ENCODE measurements at regions not wholly inside any gene's neighbourhood (a gene's known extent, or its start where the extent isn't known, plus 50 kb on each side); places are given as distances from the start of the nearest gene placed in this dataset.
"Not testable (repeated sequence)": the region's sequence is repeated elsewhere in the genome, so short reads cannot be mapped to it uniquely, and the experiment has no call there.

DNA sequence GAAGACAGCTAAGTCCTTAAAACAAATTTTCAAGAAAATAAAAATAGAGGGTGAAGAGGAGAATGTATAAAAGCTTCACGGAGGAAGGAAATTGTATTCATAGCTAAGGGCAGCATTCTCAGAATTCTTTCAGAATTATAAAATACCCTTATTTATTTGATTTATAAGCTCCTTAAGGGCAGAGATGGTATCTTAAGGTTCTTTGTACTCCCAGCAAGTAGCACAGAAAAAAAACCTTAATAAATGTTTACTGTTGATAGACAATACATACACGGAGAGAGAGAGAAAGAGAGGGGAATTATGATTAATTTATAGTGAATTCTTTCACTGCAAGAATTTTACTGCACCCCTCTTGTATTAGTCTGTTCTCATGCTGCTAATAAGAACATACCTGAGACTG lies 375.6 kb upstream of the CCDC54 start:
- Mint-ChIP-seq H3K27ac (ENCODE audit: unreplicated experiment) (no peak overlapping the region), H3K36me3 (ENCODE audit: low read depth, unreplicated experiment) (no peaks in the 10 kb centered on the region), H3K4me3 (ENCODE audit: unreplicated experiment) (no peak overlapping the region), H3K9me3 (ENCODE audit: unreplicated experiment) (no peaks in the 10 kb centered on the region), H3K4me1 (ENCODE audit: unreplicated experiment) (no peaks in the 10 kb centered on the region), H3K27me3 (ENCODE audit: unreplicated experiment) (no peaks in the 10 kb centered on the region)
- DNase-seq (ENCODE audit: low spot score) = no peak
- TF ChIP-seq, protein P1, sequence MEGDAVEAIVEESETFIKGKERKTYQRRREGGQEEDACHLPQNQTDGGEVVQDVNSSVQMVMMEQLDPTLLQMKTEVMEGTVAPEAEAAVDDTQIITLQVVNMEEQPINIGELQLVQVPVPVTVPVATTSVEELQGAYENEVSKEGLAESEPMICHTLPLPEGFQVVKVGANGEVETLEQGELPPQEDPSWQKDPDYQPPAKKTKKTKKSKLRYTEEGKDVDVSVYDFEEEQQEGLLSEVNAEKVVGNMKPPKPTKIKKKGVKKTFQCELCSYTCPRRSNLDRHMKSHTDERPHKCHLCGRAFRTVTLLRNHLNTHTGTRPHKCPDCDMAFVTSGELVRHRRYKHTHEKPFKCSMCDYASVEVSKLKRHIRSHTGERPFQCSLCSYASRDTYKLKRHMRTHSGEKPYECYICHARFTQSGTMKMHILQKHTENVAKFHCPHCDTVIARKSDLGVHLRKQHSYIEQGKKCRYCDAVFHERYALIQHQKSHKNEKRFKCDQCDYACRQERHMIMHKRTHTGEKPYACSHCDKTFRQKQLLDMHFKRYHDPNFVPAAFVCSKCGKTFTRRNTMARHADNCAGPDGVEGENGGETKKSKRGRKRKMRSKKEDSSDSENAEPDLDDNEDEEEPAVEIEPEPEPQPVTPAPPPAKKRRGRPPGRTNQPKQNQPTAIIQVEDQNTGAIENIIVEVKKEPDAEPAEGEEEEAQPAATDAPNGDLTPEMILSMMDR (IDR thresholded peaks at IDR 0.05; ENCODE audit: unreplicated experiment) = no peak

DNA sequence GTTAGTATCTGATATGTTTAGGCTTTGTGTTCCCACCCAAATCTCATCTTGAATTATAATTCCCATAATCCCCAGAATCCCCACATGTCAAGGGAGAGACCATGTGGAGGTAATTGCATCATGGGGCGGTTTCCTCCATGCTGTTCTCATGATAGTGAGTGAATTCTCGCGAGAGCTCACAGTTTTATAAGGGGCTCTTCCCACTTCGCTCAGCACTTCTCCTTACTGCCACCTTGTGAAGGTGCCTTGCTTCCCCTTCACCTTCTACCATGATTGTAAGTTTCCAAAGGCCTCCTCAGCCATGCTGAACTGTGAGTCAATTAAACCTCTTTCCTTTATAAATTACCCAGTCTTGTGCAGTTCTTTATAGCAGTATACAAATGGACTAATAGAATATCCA lies 371.9 kb upstream of the CCDC54 start:
- H3K27ac Mint-ChIP-seq (ENCODE audit: unreplicated experiment); DNase-seq (ENCODE audit: low spot score); H3K36me3 Mint-ChIP-seq (ENCODE audit: low read depth, unreplicated experiment); H3K27me3 Mint-ChIP-seq (ENCODE audit: unreplicated experiment); H3K9me3 Mint-ChIP-seq (ENCODE audit: unreplicated experiment); H3K4me3 Mint-ChIP-seq (ENCODE audit: unreplicated experiment); H3K4me1 Mint-ChIP-seq (ENCODE audit: unreplicated experiment): not testable (repeated sequence)

GRCh38 chr3:107008213-107008612 lies 369.0 kb upstream of the CCDC54 start:
- no peak overlapping the region for H3K27ac Mint-ChIP-seq (ENCODE audit: unreplicated experiment)
- no peaks in the 10 kb centered on the region for H3K36me3 Mint-ChIP-seq (ENCODE audit: low read depth, unreplicated experiment)
- no peak for DNase-seq (ENCODE audit: low spot score)
- H3K27me3 Mint-ChIP-seq (ENCODE audit: unreplicated experiment) = no peaks in the 10 kb centered on the region
- TF ChIP-seq, protein P1 (IDR thresholded peaks at IDR 0.05; ENCODE audit: unreplicated experiment) = no peak
- H3K4me3 Mint-ChIP-seq (ENCODE audit: unreplicated experiment) = no peak overlapping the region
- no peaks in the 10 kb centered on the region for H3K9me3 Mint-ChIP-seq (ENCODE audit: unreplicated experiment)
- H3K4me1 Mint-ChIP-seq (ENCODE audit: unreplicated experiment) = no peaks in the 10 kb centered on the region

DNA sequence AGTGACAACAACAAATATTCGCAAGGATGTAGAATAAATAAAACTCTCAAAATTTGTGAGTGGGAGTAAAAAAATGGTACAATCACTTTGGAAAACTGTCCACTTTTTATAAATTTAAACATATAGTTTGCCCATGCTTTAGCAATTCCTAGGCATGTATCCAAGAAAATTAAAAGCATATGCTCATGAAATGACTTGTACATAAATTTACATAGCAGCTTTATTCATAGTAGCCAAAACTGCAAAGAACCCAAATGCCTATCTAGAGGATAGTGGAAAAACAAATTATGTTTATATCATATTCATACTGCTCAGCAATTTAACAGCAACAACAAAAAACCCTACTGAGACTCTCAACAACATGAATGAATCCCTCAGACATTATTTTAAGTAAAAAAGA lies 363.6 kb upstream of the CCDC54 start:
- TF ChIP-seq, protein P1 (IDR thresholded peaks at IDR 0.05; ENCODE audit: unreplicated experiment) = no peak
- no peak overlapping the region for H3K27ac Mint-ChIP-seq (ENCODE audit: unreplicated experiment)

DNA sequence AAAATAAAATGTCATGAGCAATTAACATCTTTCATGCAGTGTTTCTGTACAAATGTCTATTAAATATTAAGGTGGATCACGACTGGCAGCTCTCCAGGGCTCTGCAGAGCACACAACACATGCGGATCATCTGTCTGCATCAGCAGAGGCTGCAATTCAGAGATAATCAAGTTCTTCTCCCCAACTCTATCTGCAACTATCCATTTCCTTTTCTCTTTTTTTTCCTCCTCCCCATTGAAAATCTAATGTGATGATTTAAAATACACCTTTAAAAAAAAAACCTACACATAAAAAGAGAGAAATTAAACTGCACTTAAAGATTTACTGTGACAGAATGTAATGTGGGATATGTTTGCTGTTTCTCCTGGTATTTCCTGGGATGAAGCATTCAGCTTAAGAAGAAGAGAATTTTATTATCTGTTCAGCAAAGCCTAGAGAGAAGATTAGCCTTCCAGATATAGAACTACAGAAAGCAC lies 352.6 kb upstream of the CCDC54 start:
- Mint-ChIP-seq H3K4me3 (ENCODE audit: unreplicated experiment) (no peak overlapping the region), H3K36me3 (ENCODE audit: low read depth, unreplicated experiment) (no peaks in the 10 kb centered on the region), H3K27ac (ENCODE audit: unreplicated experiment) (no peak overlapping the region), H3K27me3 (ENCODE audit: unreplicated experiment) (no peaks in the 10 kb centered on the region), H3K9me3 (ENCODE audit: unreplicated experiment) (peaks cover 4% of the 10 kb centered on the region), H3K4me1 (ENCODE audit: unreplicated experiment) (peaks cover 3% of the 10 kb centered on the region)
- DNase-seq (ENCODE audit: low spot score) = no peak
- TF ChIP-seq, protein P1 (IDR thresholded peaks at IDR 0.05; ENCODE audit: unreplicated experiment) = no peak

More for the DNA sequence above, 363.6 kb upstream of the CCDC54 start:
- Mint-ChIP-seq H3K4me3 (ENCODE audit: unreplicated experiment) (no peak overlapping the region), H3K4me1 (ENCODE audit: unreplicated experiment) (no peaks in the 10 kb centered on the region), H3K36me3 (ENCODE audit: low read depth, unreplicated experiment) (no peaks in the 10 kb centered on the region), H3K9me3 (ENCODE audit: unreplicated experiment) (no peaks in the 10 kb centered on the region), H3K27me3 (ENCODE audit: unreplicated experiment) (no peaks in the 10 kb centered on the region)
- no peak for DNase-seq (ENCODE audit: low spot score)

DNA sequence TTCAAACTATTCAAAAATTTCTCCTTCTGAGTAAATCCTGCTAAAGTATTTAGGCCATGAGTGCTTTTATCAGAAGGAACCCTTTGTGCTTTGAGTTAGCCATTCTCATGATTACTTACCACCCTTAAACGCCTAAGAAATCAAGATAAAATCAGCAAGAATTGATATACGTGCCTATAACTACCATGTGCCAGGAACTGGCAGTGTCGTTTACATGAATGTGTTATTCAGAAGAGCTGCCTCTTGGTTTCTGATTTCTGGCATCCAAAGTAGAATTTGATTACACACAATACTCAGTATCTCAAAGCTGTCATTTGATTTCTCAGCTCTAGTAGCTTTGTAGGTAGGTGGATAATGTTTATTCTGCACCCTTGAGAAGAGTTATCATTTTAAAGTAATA lies 351.3 kb upstream of the CCDC54 start:
- TF ChIP-seq, protein P1 (IDR thresholded peaks at IDR 0.05; ENCODE audit: unreplicated experiment) = no peak
- peaks cover 4% of the 10 kb centered on the region for H3K9me3 Mint-ChIP-seq (ENCODE audit: unreplicated experiment)

More for the DNA sequence above, 351.3 kb upstream of the CCDC54 start:
- H3K27me3 Mint-ChIP-seq (ENCODE audit: unreplicated experiment) = no peaks in the 10 kb centered on the region
- DNase-seq (ENCODE audit: low spot score) = no peak
- H3K36me3 Mint-ChIP-seq (ENCODE audit: low read depth, unreplicated experiment) = no peaks in the 10 kb centered on the region
- no peak overlapping the region for H3K4me3 Mint-ChIP-seq (ENCODE audit: unreplicated experiment)
- H3K27ac Mint-ChIP-seq (ENCODE audit: unreplicated experiment) = no peak overlapping the region
- peaks cover 3% of the 10 kb centered on the region for H3K4me1 Mint-ChIP-seq (ENCODE audit: unreplicated experiment)

Measured in endothelial cell (in vitro differentiated cells).